Endothelial cell of umbilical vein (primary cell): ENCODE measurements at regions not wholly inside any gene's neighbourhood (a gene's known extent, or its start where the extent isn't known, plus 50 kb on each side); places are given as distances from the start of the nearest gene placed in this dataset.

Experiments
- EZH2 ChIP-seq: IDR thresholded peaks from 2 replicates; pipeline ENCODE4 v1.6.1; 2012; ENCODE audit warnings: borderline replicate concordance, low read depth, mild to moderate bottlenecking, moderate library complexity, low read length, inconsistent platforms; ENCODE audit not compliant: severe bottlenecking
- GATA2 ChIP-seq: IDR thresholded peaks from 2 replicates; pipeline ENCODE4 v1.7.0; 2011; ENCODE audit warnings: low read depth, mild to moderate bottlenecking, moderate library complexity, mixed read lengths, low read length; ENCODE audit not compliant: insufficient read length, insufficient read depth
- JUN ChIP-seq: IDR thresholded peaks from 2 replicates; pipeline ENCODE4 v1.6.1; 2011; ENCODE audit warnings: borderline replicate concordance, low read depth; ENCODE audit not compliant: insufficient read length, insufficient read depth
- MYC ChIP-seq: IDR thresholded peaks from one replicate; pipeline ENCODE4 v1.6.1; 2011; ENCODE audit warnings: mild to moderate bottlenecking, low read depth, low read length
- POLR2A ChIP-seq: IDR thresholded peaks from 2 replicates; pipeline ENCODE4 v1.6.1; 2012; ENCODE audit warnings: low read depth, mild to moderate bottlenecking, control low read depth, low read length
- POLR2AphosphoS5 ChIP-seq: IDR thresholded peaks from 2 replicates; pipeline ENCODE4 v1.6.1; 2012; ENCODE audit warnings: low read depth, mild to moderate bottlenecking, control low read depth, low read length, moderate library complexity; ENCODE audit not compliant: insufficient read depth
- TF ChIP-seq, protein P1 (sequence below), 2 donors: IDR thresholded peaks; 1 replicate in 1 of 2; 2 replicates in 1 of 2; pipeline ENCODE4 v1.5.1; 2011; ENCODE audit warnings: low read length in 2 of 2, mild to moderate bottlenecking in 2 of 2, moderate library complexity in 2 of 2, control low read depth in 1 of 2, inconsistent platforms in 1 of 2, low read depth in 1 of 2; ENCODE audit not compliant: insufficient read depth in 1 of 2; ENCODE audit errors: extremely low read depth in 1 of 2
- TF ChIP-seq, protein P2 (sequence below): IDR thresholded peaks from 2 replicates; pipeline ENCODE4 v1.6.1; 2011; ENCODE audit not compliant: insufficient read depth, insufficient read length

DNA sequence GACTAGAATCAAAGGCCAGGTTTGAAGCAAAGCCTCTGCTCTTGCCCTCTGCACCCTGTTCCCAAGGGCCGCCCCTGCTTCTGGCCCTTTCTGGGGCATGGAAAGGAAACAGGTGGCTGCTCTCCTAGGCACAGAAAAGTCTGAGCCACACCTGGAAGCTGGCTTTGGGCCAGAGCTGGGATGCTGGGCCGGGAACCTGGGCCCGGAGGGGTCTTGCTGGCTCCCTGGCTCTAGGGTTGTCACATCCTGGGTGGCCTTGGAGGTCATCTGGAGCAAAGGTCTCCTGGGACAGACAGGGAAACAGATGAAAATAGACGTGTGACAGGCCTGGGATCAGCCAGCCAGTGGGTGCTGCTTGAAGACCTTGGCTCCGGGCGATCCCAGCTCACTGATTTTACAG, 74.1 kb upstream of the LHX1 start:
- TF ChIP-seq, protein P1, sequence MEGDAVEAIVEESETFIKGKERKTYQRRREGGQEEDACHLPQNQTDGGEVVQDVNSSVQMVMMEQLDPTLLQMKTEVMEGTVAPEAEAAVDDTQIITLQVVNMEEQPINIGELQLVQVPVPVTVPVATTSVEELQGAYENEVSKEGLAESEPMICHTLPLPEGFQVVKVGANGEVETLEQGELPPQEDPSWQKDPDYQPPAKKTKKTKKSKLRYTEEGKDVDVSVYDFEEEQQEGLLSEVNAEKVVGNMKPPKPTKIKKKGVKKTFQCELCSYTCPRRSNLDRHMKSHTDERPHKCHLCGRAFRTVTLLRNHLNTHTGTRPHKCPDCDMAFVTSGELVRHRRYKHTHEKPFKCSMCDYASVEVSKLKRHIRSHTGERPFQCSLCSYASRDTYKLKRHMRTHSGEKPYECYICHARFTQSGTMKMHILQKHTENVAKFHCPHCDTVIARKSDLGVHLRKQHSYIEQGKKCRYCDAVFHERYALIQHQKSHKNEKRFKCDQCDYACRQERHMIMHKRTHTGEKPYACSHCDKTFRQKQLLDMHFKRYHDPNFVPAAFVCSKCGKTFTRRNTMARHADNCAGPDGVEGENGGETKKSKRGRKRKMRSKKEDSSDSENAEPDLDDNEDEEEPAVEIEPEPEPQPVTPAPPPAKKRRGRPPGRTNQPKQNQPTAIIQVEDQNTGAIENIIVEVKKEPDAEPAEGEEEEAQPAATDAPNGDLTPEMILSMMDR (IDR thresholded peaks at IDR 0.05; ENCODE audit: extremely low read depth in 1 of 2, insufficient read depth in 1 of 2, low read depth in 1 of 2, low read length in 2 of 2), result no peak
- no peak for TF ChIP-seq EZH2
- TF ChIP-seq GATA2, result no peak
- TF ChIP-seq POLR2A, result no peak
- TF ChIP-seq POLR2AphosphoS5, result no peak
- TF ChIP-seq, protein P2, sequence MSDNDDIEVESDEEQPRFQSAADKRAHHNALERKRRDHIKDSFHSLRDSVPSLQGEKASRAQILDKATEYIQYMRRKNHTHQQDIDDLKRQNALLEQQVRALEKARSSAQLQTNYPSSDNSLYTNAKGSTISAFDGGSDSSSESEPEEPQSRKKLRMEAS, result no peak
- no peak for TF ChIP-seq JUN
- no peak for TF ChIP-seq MYC
